OCI-LY3 (cell line): ENCODE measurements at regions not wholly inside any gene's neighbourhood (a gene's known extent, or its start where the extent isn't known, plus 50 kb on each side); places are given as distances from the start of the nearest gene placed in this dataset.

ENCODE experiments used
- EZH2phosphoT487 ChIP-seq: fragments of 200-600 bp; shearing (Covaris generic); IDR thresholded peaks from 2 replicates; pipeline ENCODE4 v1.6.1; 2018; ENCODE audit warnings: antibody characterized with exemption, mixed run types, low read depth
- TF ChIP-seq, protein P1 (sequence below): fragments of 200-600, 300-600 bp; sonication (generic); IDR thresholded peaks from 2 replicates; pipeline ENCODE4 v1.5.1; 2014; ENCODE audit warnings: antibody characterized with exemption, low read length, low read depth

DNA sequence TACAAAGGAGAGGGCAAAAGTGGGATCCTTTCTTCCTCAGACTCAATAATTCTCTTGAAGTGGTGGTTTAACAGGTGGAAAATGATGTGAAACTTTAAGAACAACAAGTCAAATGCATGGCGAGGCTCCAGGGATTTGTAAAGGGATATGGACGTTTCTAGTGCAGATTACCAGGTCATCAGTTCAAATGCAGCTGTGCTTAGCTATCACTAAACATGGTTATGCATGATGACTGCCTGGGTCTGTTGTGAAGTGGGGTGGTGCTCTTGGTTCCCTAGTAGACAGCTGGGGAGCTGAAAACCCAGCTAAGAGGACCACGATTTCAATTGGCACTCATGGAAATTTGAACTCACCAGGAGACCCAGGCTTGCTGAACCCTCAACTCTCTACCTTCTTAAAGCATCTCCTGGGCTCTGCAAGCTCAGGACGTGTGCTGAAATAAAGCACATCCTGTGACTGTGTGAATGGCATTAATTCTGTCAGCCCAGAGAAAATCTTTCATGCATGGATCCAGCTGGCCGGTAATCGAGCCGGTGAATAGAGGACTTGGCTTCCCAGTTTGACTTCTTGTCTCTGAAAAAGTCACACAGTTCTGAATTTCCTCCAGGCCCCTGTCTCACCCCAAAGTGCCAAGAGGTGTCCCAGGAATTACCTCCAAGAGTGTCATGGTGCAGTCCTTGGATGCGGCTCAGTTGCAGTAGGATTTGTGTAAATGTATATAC is 146.1 kb downstream of the MTX2 start:
- TF ChIP-seq, protein P1, sequence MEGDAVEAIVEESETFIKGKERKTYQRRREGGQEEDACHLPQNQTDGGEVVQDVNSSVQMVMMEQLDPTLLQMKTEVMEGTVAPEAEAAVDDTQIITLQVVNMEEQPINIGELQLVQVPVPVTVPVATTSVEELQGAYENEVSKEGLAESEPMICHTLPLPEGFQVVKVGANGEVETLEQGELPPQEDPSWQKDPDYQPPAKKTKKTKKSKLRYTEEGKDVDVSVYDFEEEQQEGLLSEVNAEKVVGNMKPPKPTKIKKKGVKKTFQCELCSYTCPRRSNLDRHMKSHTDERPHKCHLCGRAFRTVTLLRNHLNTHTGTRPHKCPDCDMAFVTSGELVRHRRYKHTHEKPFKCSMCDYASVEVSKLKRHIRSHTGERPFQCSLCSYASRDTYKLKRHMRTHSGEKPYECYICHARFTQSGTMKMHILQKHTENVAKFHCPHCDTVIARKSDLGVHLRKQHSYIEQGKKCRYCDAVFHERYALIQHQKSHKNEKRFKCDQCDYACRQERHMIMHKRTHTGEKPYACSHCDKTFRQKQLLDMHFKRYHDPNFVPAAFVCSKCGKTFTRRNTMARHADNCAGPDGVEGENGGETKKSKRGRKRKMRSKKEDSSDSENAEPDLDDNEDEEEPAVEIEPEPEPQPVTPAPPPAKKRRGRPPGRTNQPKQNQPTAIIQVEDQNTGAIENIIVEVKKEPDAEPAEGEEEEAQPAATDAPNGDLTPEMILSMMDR = no peak
- no peak for TF ChIP-seq EZH2phosphoT487
